IMR-90 (cell line): ENCODE measurements at regions not wholly inside any gene's neighbourhood (a gene's known extent, or its start where the extent isn't known, plus 50 kb on each side); places are given as distances from the start of the nearest gene placed in this dataset.
"Not testable (repeated sequence)": the region's sequence is repeated elsewhere in the genome, so short reads cannot be mapped to it uniquely, and the experiment has no call there.

Experiments used
- ATAC-seq: fragments of 200-7000 bp; cut with Tn5 transposase; 2 replicates; pipeline ENCODE4 v1.9.1; 2020; ENCODE audit warnings: low read depth, mild to moderate bottlenecking, moderate library complexity
- BruUV-seq: library from RNA; stranded (reverse); fragments of 400-500 nt; replicated peaks from 2 replicates; lab custom pipeline; 2021; lab: Mats Ljungman, UMichigan
- CTCF ChIA-PET: fragments of 300-600 bp; formaldehyde crosslinking; extraction: SDS; loops from one replicate; lab custom pipeline; 2021; ENCODE audit warnings: antibody characterized with exemption; lab: Yijun Ruan, JAX
- POLR2A ChIA-PET: fragments of 300-600 bp; sonication (Branson Sonifier 250); formaldehyde crosslinking; loops from one replicate; lab custom pipeline; 2022; ENCODE audit warnings: antibody characterized with exemption; ENCODE audit not compliant: unreplicated experiment; lab: Charles Lee
- DNase-seq: peaks from one replicate; pipeline ENCODE4 v3.0.0; 2013
- H2AFZ ChIP-seq: replicated peaks from 2 replicates; pipeline ENCODE3; 2013; ENCODE audit warnings: low read length, mild to moderate bottlenecking; ENCODE audit not compliant: poor library complexity
- H2AK5ac ChIP-seq: 2 replicates; pipeline ENCODE4 v1.6.1; 2013; ENCODE audit warnings: low read depth, low read length, inconsistent platforms
- H2AK9ac ChIP-seq: replicated peaks from 2 replicates; pipeline ENCODE3; 2013; ENCODE audit warnings: mild to moderate bottlenecking, low read depth, low read length, moderate library complexity; ENCODE audit not compliant: poor library complexity
- H2BK120ac ChIP-seq: 2 replicates; pipeline ENCODE4 v1.6.1; 2013; ENCODE audit warnings: low read depth, low read length, inconsistent platforms
- H2BK15ac ChIP-seq: 3 replicates; pipeline ENCODE4 v1.6.1; 2013; ENCODE audit warnings: low read depth, low read length, inconsistent platforms
- H2BK20ac ChIP-seq: 2 replicates; pipeline ENCODE4 v1.6.1; 2013; ENCODE audit warnings: low read depth, mild to moderate bottlenecking, inconsistent platforms, low read length, moderate library complexity
- H2BK5ac ChIP-seq: 2 replicates; pipeline ENCODE4 v1.6.1; 2013; ENCODE audit warnings: mild to moderate bottlenecking, low read depth, low read length, inconsistent platforms; ENCODE audit not compliant: poor library complexity, severe bottlenecking
- H3K14ac ChIP-seq: replicated peaks from 2 replicates; pipeline ENCODE4 v1.6.1; 2013; ENCODE audit warnings: low read depth, low read length, inconsistent platforms
- H3K18ac ChIP-seq: 2 replicates; pipeline ENCODE4 v1.6.1; 2013; ENCODE audit warnings: low read depth, low read length, control low read depth
- H3K23ac ChIP-seq: 2 replicates; pipeline ENCODE4 v1.6.1; 2013; ENCODE audit warnings: low read depth, low read length, inconsistent platforms
- H3K27ac ChIP-seq: 2 replicates; pipeline ENCODE4 v1.5.1; 2013; ENCODE audit warnings: mild to moderate bottlenecking, control low read depth, low read length; ENCODE audit not compliant: insufficient read depth
- H3K27me3 ChIP-seq: 2 replicates; pipeline ENCODE4 v1.6.1; 2013; ENCODE audit warnings: low read length; ENCODE audit not compliant: control insufficient read depth, insufficient read depth
- H3K36me3 ChIP-seq: 2 replicates; pipeline ENCODE4 v1.6.1; 2013; ENCODE audit warnings: low read length, mixed read lengths; ENCODE audit not compliant: control insufficient read depth, insufficient read depth
- H3K4ac ChIP-seq: 2 replicates; pipeline ENCODE4 v1.6.1; 2013; ENCODE audit warnings: low read depth, low read length, inconsistent platforms
- H3K4me1 ChIP-seq: 2 replicates; pipeline ENCODE4 v1.6.1; 2013; ENCODE audit warnings: low read length, mixed read lengths; ENCODE audit not compliant: control insufficient read depth, insufficient read depth
- H3K4me2 ChIP-seq: 2 replicates; pipeline ENCODE4 v1.6.1; 2013; ENCODE audit warnings: low read depth, mild to moderate bottlenecking, control low read depth, low read length, moderate library complexity
- H3K4me3 ChIP-seq: 2 replicates; pipeline ENCODE4 v1.5.1; 2013; ENCODE audit warnings: low read depth, mild to moderate bottlenecking, control low read depth, low read length, moderate library complexity; ENCODE audit not compliant: insufficient read depth
- H3K56ac ChIP-seq: 2 replicates; pipeline ENCODE4 v1.6.1; 2013; ENCODE audit warnings: low read length, inconsistent platforms; ENCODE audit not compliant: insufficient read depth; ENCODE audit errors: extremely low read depth
- H3K79me1 ChIP-seq, 2 experiments: 2 replicates each; pipeline ENCODE4 v1.6.1; 2013; ENCODE audit warnings: low read length in 2 of 2, inconsistent platforms in 1 of 2, low read depth in 1 of 2
- H3K9ac ChIP-seq: 2 replicates; pipeline ENCODE4 v1.6.1; 2013; ENCODE audit warnings: low read depth, low read length, control low read depth
- H3K9me1 ChIP-seq: 2 replicates; pipeline ENCODE4 v1.6.1; 2013; ENCODE audit warnings: low read length, inconsistent platforms; ENCODE audit not compliant: insufficient read depth
- H3K9me3 ChIP-seq: 2 replicates; pipeline ENCODE4 v1.6.1; 2013; ENCODE audit warnings: low read length; ENCODE audit not compliant: control insufficient read depth, insufficient read depth
- H4K20me1 ChIP-seq: 2 replicates; pipeline ENCODE4 v1.6.1; 2013; ENCODE audit warnings: low read length, inconsistent platforms; ENCODE audit not compliant: insufficient read depth
- H4K5ac ChIP-seq: 2 replicates; pipeline ENCODE4 v1.6.1; 2013; ENCODE audit warnings: mild to moderate bottlenecking, low read depth, low read length, control low read depth
- H4K8ac ChIP-seq, 2 experiments: 2 replicates each; pipeline ENCODE4 v1.6.1; 2013; ENCODE audit warnings: low read depth in 2 of 2, low read length in 2 of 2, control low read depth in 1 of 2, inconsistent platforms in 1 of 2
- H4K91ac ChIP-seq: 2 replicates; pipeline ENCODE4 v1.6.1; 2013; ENCODE audit warnings: low read depth, low read length, inconsistent platforms; ENCODE audit not compliant: insufficient read depth
- WGBS, 2 experiments: methylation state at CpG; one replicate each; pipeline versions ENCODE4 v1.1.5 to v1.1.7; 2013; ENCODE audit warnings: missing lambda C conversion rate in 2 of 2; ENCODE audit not compliant: insufficient read length in 1 of 2; ENCODE audit errors: extremely low coverage in 2 of 2; 5-methylcytosine and 5-hydroxymethylcytosine counted together
- dilution Hi-C: fragments of 300-500 bp; cut with HindIII; formaldehyde crosslinking; loops from one replicate; pipeline ENCODE4 v1.14.3; 2018; ENCODE audit warnings: low sequenced_read_pairs; ENCODE audit not compliant: unreplicated experiment
- in situ Hi-C: fragments of 300-500 bp; cut with MboI; formaldehyde crosslinking; loops from 3 replicates; pipeline ENCODE4 v1.14.3; 2019; ENCODE audit warnings: low sequenced_read_pairs, inconsistent platforms, mixed read lengths
- intact Hi-C: fragments of 100-400 bp; cut with micrococcal nuclease; formaldehyde crosslinking; loops from 2 replicates; pipeline ENCODE4 v1.10.0; 2022

DNA sequence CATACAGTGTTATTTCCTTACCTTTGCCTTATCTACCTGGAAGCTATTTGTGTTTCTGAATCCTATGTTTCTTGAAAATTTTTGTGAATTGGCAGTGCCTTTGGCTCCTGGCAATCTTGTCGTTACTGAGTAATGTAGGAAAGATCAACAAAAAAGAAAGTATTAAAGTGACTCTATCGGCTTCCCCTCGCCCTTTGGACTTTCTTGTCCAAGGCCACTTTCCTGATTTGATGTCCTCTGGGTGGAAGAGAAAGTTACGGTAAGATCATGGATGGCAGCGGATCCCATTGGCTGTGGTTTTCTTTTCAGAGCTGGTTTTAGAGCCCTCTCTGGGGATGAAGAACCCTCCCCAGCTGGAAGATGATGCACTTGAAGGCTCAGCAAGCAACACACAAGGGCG is 324.9 kb upstream of the COX7C start:
- H3K23ac ChIP-seq, H3K4me3 ChIP-seq, H2BK120ac ChIP-seq, H4K91ac ChIP-seq, H2AK9ac ChIP-seq, H3K36me3 ChIP-seq, H3K4ac ChIP-seq, BruUV-seq, H3K4me2 ChIP-seq, H3K9me3 ChIP-seq, H2AK5ac ChIP-seq, ATAC-seq, DNase-seq, dilution Hi-C loops, H3K18ac ChIP-seq, H4K20me1 ChIP-seq, intact Hi-C loops, H3K27me3 ChIP-seq, H3K56ac ChIP-seq, H2BK20ac ChIP-seq, CTCF ChIA-PET, in situ Hi-C loops, H3K9ac ChIP-seq, H3K27ac ChIP-seq, H3K79me1 ChIP-seq, H4K8ac ChIP-seq, H3K9me1 ChIP-seq, POLR2A ChIA-PET, H3K14ac ChIP-seq, H3K4me1 ChIP-seq, H4K5ac ChIP-seq, H2BK15ac ChIP-seq, H2AFZ ChIP-seq, H2BK5ac ChIP-seq: not testable (repeated sequence)
- WGBS, 2 experiments = no CpG with 5 or more reads among the region's 6 CpGs

DNA sequence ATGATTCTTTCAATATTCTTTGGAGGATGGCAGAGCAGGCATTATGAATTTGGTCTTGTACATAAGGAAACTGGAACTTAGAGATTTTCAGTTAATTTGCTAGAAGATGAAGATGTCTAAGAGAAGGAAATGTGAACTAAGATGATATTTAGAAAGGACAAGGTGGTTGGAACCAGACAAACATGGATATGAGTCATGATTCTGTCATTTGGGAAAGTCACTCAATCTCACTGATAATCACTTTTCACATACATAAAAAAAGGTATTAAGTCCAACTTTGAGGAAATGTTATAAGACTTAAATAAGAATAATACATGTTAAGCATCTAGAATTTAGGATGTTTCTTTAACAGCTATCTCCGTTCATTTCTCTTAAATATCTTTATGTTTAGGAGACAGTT is 315.1 kb upstream of the COX7C start:
- in situ Hi-C loops, H2AFZ ChIP-seq, H3K27me3 ChIP-seq, H3K9me1 ChIP-seq, H4K20me1 ChIP-seq, H3K9ac ChIP-seq, H4K5ac ChIP-seq, H3K4me2 ChIP-seq, H2AK5ac ChIP-seq, H2BK120ac ChIP-seq, H3K23ac ChIP-seq, H3K56ac ChIP-seq, DNase-seq, H3K14ac ChIP-seq, BruUV-seq, H3K4me1 ChIP-seq, H2AK9ac ChIP-seq, H3K9me3 ChIP-seq, H3K79me1 ChIP-seq, H3K4ac ChIP-seq, H4K8ac ChIP-seq, H3K36me3 ChIP-seq, H3K27ac ChIP-seq, dilution Hi-C loops, CTCF ChIA-PET, intact Hi-C loops, H3K18ac ChIP-seq, POLR2A ChIA-PET, H2BK5ac ChIP-seq, H2BK15ac ChIP-seq, ATAC-seq, H3K4me3 ChIP-seq, H2BK20ac ChIP-seq, H4K91ac ChIP-seq: not testable (repeated sequence)
- no CpG with 5 or more reads among the region's 1 CpG for WGBS, 2 experiments
